ENCODE measurements at regions not wholly inside any gene's neighbourhood (a gene's known extent, or its start where the extent isn't known, plus 50 kb on each side); places are given as distances from the start of the nearest gene placed in this dataset.

GRCh38 chr7:33669251-33669670, 236.1 kb upstream of the BMPER start:
- TF ChIP-seq, protein P1, sequence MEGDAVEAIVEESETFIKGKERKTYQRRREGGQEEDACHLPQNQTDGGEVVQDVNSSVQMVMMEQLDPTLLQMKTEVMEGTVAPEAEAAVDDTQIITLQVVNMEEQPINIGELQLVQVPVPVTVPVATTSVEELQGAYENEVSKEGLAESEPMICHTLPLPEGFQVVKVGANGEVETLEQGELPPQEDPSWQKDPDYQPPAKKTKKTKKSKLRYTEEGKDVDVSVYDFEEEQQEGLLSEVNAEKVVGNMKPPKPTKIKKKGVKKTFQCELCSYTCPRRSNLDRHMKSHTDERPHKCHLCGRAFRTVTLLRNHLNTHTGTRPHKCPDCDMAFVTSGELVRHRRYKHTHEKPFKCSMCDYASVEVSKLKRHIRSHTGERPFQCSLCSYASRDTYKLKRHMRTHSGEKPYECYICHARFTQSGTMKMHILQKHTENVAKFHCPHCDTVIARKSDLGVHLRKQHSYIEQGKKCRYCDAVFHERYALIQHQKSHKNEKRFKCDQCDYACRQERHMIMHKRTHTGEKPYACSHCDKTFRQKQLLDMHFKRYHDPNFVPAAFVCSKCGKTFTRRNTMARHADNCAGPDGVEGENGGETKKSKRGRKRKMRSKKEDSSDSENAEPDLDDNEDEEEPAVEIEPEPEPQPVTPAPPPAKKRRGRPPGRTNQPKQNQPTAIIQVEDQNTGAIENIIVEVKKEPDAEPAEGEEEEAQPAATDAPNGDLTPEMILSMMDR (IDR thresholded peaks at IDR 0.05; ENCODE audit: insufficient read depth, low read depth, low read length): no peak
- no peak for TF ChIP-seq EZH2 (IDR thresholded peaks at IDR 0.05; ENCODE audit: insufficient read depth, low read length)
